ENCODE measurements at regions not wholly inside any gene's neighbourhood (a gene's known extent, or its start where the extent isn't known, plus 50 kb on each side); places are given as distances from the start of the nearest gene placed in this dataset.

DNA sequence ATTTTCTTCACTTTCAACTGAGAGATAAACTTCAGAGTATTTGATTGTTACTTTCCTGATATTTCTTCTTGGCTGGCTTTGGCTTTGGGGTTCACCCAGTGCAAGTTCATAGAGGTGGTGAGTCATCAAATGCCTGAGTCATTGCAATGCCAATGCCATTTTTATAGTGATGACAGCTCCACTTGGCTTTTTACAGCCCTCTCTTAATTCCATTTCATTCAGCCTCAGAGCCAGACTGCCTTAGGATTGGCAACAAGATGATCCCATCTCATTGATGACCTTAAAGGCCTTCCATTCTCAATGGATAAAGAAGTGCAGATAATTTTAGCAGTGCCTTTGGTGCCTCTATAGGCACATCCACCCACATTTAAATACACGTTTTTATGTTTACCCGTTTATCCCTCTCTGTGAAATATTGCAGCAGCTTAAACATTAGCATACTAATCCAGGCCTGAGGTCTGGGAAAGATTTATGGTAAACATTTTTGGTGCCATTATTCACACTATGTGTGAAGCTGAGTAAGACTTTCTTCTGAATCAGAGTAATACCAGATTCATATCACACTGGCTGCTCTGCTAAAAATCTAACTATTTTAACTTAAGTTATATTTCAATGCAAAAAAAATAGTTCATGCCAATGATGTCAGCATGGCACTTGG is 88.9 kb upstream of the TYRP1 start:
- H3K27ac ChIP-seq, result no peak overlapping the region
- no peaks in the 10 kb centered on the region for H3K27me3 ChIP-seq
- 37% methylated on average over 2 of the region's 2 CpGs for WGBS
- no peaks in the 10 kb centered on the region for H3K9me3 ChIP-seq
- no peaks in the 10 kb centered on the region for H3K4me1 ChIP-seq
- H3K36me3 ChIP-seq, result no peaks in the 10 kb centered on the region
- H3K4me3 ChIP-seq, result no peak overlapping the region
- TF ChIP-seq POLR2AphosphoS5 (IDR thresholded peaks at IDR 0.05), result no peak
- TF ChIP-seq, protein P1, sequence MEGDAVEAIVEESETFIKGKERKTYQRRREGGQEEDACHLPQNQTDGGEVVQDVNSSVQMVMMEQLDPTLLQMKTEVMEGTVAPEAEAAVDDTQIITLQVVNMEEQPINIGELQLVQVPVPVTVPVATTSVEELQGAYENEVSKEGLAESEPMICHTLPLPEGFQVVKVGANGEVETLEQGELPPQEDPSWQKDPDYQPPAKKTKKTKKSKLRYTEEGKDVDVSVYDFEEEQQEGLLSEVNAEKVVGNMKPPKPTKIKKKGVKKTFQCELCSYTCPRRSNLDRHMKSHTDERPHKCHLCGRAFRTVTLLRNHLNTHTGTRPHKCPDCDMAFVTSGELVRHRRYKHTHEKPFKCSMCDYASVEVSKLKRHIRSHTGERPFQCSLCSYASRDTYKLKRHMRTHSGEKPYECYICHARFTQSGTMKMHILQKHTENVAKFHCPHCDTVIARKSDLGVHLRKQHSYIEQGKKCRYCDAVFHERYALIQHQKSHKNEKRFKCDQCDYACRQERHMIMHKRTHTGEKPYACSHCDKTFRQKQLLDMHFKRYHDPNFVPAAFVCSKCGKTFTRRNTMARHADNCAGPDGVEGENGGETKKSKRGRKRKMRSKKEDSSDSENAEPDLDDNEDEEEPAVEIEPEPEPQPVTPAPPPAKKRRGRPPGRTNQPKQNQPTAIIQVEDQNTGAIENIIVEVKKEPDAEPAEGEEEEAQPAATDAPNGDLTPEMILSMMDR (IDR thresholded peaks at IDR 0.05), result no peak
- no peak for TF ChIP-seq EP300 (IDR thresholded peaks at IDR 0.05)
- TF ChIP-seq POLR2A (IDR thresholded peaks at IDR 0.05), result no peak
- no peak for DNase-seq (ENCODE audit: low spot score in 2 of 2)

DNA sequence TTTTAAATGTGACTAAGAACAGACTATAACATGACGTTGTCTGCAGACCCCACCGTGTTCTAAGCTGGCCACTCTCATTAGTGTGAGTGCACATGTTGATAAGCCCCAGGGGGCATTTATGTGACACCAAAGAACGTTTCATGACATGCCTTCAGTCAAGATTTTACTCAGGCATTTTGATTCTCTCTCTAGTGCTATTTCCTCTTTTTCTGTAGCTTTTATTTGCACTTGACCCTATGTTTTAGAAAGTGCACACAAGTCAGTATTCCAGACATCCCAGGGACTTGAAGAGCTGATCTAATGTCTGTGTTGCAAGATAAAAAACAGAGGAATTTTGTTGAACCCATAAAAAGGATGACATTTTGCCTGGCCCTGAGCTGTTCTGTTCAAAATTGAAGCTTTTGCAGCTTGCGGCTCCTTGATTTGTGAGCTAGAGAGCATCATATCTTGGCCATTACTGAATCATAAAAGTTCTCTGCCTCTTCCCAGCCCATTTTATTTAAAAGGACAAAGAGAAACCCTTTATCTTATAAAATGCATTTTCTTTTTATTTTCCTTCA is 80.9 kb upstream of the TYRP1 start:
- 51% methylated on average over 4 of the region's 4 CpGs for WGBS
- H3K4me1 ChIP-seq, result no peaks in the 10 kb centered on the region
- no peaks in the 10 kb centered on the region for H3K9me3 ChIP-seq
- DNase-seq (ENCODE audit: low spot score in 2 of 2), result no peak
- H3K4me3 ChIP-seq, result no peak overlapping the region
- H3K27me3 ChIP-seq, result peaks cover 3% of the 10 kb centered on the region
- H3K36me3 ChIP-seq, result no peaks in the 10 kb centered on the region
- no peak overlapping the region for H3K27ac ChIP-seq
- TF ChIP-seq, protein P1 (IDR thresholded peaks at IDR 0.05), result no peak
- TF ChIP-seq POLR2AphosphoS5 (IDR thresholded peaks at IDR 0.05) (no peak), POLR2A (IDR thresholded peaks at IDR 0.05) (no peak), EP300 (IDR thresholded peaks at IDR 0.05) (no peak)

DNA sequence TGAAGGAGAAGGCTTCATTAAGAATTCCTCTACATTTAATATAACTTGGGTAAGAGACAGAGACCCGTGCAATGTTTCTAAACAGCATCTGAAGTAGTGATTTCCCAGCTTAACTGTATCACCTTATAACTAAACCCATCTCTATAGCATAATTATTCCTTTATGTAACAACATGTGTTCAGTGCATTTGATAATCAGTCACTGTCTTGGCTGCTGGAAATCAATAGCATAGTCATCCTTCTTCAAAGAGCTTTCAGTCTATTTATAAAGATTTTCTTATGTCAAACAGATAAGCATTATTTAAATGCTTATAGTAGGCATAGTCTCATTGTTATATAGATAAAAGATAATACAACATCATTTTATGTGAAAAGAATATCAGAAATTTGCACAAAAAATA is 80.1 kb upstream of the TYRP1 start:
- Histone ChIP-seq H3K4me1 (no peaks in the 10 kb centered on the region), H3K27me3 (peaks cover 3% of the 10 kb centered on the region), H3K9me3 (no peaks in the 10 kb centered on the region), H3K36me3 (no peaks in the 10 kb centered on the region), H3K4me3 (no peak overlapping the region), H3K27ac (no peak overlapping the region)
- WGBS, result 68% methylated on average over 1 of the region's 1 CpG
- DNase-seq (ENCODE audit: low spot score in 2 of 2), result no peak
- TF ChIP-seq EP300 (IDR thresholded peaks at IDR 0.05) (no peak), POLR2A (IDR thresholded peaks at IDR 0.05) (no peak), POLR2AphosphoS5 (IDR thresholded peaks at IDR 0.05) (no peak)
- TF ChIP-seq, protein P1 (IDR thresholded peaks at IDR 0.05), result no peak

DNA sequence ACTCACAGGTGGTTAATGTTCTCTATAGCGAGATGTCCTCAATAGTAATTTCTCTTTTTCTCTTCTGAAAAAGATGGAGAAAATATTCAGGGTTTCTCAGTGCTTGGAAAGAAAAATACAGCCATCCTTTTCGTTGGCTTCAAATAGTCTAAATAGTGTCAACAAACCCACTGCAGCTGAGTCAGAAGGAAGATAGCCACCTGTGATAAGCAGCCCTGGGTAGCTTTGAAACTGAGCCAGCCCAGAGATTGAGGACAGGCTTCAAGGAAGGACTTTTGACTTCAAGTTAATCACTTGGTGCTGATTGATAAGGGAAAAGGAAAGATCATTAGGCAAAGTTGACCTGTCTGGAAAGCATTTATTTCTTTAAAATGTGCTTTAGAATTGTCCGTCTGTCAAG is 78.7 kb upstream of the TYRP1 start:
- 92% methylated on average over 3 of the region's 3 CpGs for WGBS
- no peak overlapping the region for H3K4me3 ChIP-seq
- no peak for DNase-seq (ENCODE audit: low spot score in 2 of 2)
- TF ChIP-seq POLR2AphosphoS5 (IDR thresholded peaks at IDR 0.05) (no peak), EP300 (IDR thresholded peaks at IDR 0.05) (no peak), POLR2A (IDR thresholded peaks at IDR 0.05) (no peak)
- TF ChIP-seq, protein P1 (IDR thresholded peaks at IDR 0.05), result no peak
- no peaks in the 10 kb centered on the region for H3K36me3 ChIP-seq
- no peaks in the 10 kb centered on the region for H3K4me1 ChIP-seq
- H3K27me3 ChIP-seq, result peaks cover 3% of the 10 kb centered on the region
- no peak overlapping the region for H3K27ac ChIP-seq
- H3K9me3 ChIP-seq, result no peaks in the 10 kb centered on the region

DNA sequence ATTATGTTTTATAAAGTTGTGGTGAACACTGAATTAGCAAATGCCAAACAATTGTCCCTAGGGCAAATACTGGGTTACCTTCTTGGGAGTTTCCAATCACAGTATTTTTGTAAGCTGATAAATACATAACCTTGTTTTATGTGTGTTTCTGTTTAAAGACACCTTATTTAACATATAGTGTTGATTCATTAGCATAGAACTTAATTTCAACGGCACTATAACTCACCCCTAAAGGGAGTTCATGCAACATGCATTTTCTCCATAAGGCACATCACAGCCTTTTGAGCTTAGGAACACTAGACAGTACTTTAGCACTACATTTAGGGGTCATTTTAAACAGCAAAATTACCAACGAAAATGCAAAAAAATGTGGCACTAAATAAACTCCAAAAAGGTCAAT is 74.2 kb upstream of the TYRP1 start:
- no peaks in the 10 kb centered on the region for H3K9me3 ChIP-seq
- no peak overlapping the region for H3K27ac ChIP-seq
- TF ChIP-seq EP300 (IDR thresholded peaks at IDR 0.05), result no peak
- TF ChIP-seq POLR2AphosphoS5 (IDR thresholded peaks at IDR 0.05), result no peak
- TF ChIP-seq, protein P1 (IDR thresholded peaks at IDR 0.05), result no peak
- TF ChIP-seq POLR2A (IDR thresholded peaks at IDR 0.05), result no peak
- H3K4me1 ChIP-seq, result no peaks in the 10 kb centered on the region
- no peak for DNase-seq (ENCODE audit: low spot score in 2 of 2)
- 47% methylated on average over 2 of the region's 2 CpGs for WGBS
- H3K4me3 ChIP-seq, result no peak overlapping the region
- H3K27me3 ChIP-seq, result no peaks in the 10 kb centered on the region
- H3K36me3 ChIP-seq, result no peaks in the 10 kb centered on the region

Measured in suprapubic skin (tissue), 4 donors.